SU-DHL-6 (cell line): ENCODE measurements at regions not wholly inside any gene's neighbourhood (a gene's known extent, or its start where the extent isn't known, plus 50 kb on each side); places are given as distances from the start of the nearest gene placed in this dataset.

Source experiments
- EZH2phosphoT487 ChIP-seq: fragments of 200-600 bp; sonication (generic), shearing (Covaris generic); conservative IDR thresholded peaks from 2 replicates; pipeline ENCODE4 v1.6.1; 2018; ENCODE audit warnings: mild to moderate bottlenecking, antibody characterized with exemption, low read length, moderate library complexity, mixed read lengths
- TF ChIP-seq, protein P1 (sequence below): fragments of 200-600 bp; sonication (generic); IDR thresholded peaks from one replicate; pipeline ENCODE4 v1.5.1; 2017; ENCODE audit warnings: antibody characterized with exemption, mild to moderate bottlenecking, low read length, moderate library complexity; ENCODE audit not compliant: insufficient read depth, poor library complexity, severe bottlenecking

DNA sequence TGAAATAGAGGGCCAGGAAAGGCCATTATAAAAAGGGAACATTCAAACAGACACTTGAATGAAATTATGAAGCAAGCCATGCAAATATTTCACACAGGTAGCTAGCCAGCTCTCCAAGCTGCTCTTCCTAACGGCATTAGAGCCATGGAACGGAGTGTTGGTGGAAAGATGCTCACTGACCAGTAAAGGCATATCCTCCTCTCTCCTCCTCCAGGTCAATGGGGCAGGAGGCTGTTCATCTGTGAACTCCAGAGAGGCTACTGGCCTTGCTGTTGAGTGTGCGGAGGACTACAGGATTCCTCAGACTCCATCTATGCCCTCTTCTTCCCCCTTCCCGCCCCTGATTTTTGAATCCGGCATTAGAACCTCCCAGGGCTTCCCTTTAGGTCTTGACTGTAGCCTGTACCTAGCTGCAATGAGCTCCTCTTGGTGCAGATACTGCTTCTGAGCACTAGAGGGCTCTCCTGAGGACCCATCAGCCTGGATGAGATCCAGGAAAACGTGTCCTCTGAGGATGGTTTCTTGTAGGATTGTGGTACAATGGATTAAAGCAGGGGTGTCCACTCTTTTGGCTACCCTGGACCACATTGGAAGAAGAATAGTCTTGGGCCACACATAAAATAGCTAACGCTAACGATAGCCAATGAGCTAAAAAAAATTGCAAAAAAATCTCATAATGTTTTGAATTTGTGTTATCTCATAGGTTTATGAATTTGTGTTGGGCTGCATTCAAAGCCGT lies 162.2 kb downstream of the SREK1 start:
- TF ChIP-seq, protein P1, sequence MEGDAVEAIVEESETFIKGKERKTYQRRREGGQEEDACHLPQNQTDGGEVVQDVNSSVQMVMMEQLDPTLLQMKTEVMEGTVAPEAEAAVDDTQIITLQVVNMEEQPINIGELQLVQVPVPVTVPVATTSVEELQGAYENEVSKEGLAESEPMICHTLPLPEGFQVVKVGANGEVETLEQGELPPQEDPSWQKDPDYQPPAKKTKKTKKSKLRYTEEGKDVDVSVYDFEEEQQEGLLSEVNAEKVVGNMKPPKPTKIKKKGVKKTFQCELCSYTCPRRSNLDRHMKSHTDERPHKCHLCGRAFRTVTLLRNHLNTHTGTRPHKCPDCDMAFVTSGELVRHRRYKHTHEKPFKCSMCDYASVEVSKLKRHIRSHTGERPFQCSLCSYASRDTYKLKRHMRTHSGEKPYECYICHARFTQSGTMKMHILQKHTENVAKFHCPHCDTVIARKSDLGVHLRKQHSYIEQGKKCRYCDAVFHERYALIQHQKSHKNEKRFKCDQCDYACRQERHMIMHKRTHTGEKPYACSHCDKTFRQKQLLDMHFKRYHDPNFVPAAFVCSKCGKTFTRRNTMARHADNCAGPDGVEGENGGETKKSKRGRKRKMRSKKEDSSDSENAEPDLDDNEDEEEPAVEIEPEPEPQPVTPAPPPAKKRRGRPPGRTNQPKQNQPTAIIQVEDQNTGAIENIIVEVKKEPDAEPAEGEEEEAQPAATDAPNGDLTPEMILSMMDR, result peak; percentile 94
- TF ChIP-seq EZH2phosphoT487, result no peak
